ENCODE measurements at regions not wholly inside any gene's neighbourhood (a gene's known extent, or its start where the extent isn't known, plus 50 kb on each side); places are given as distances from the start of the nearest gene placed in this dataset.
A peak's percentile ranks its signal among the peaks of the same experiment; 100 is the strongest.

DNA sequence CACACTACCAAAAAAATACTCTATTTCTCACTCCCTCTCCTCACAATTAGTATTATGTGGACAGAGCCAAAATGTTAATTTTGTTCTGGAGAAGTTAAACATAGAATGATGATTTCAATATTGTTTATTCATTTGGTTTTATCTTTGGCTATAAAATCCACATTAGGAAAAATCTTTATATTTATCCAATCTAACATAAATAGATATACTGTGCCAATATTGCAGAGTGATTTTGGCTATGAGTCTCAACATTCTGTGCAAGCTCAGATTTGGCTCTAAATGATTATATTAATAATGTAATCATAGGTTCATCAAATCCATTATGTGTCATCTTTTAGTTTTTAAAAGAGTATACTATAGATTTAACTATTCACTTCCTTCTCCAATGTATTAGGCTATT lies 667.5 kb upstream of the CHORDC1 start:
- H3K27ac ChIP-seq (ENCODE audit: low read depth, low read length, poor library complexity, severe bottlenecking), result no peak overlapping the region
- TF ChIP-seq EZH2 (IDR thresholded peaks at IDR 0.05; ENCODE audit: borderline replicate concordance, low read depth, low read length, poor library complexity, severe bottlenecking), result no peak
- TF ChIP-seq, protein P1, sequence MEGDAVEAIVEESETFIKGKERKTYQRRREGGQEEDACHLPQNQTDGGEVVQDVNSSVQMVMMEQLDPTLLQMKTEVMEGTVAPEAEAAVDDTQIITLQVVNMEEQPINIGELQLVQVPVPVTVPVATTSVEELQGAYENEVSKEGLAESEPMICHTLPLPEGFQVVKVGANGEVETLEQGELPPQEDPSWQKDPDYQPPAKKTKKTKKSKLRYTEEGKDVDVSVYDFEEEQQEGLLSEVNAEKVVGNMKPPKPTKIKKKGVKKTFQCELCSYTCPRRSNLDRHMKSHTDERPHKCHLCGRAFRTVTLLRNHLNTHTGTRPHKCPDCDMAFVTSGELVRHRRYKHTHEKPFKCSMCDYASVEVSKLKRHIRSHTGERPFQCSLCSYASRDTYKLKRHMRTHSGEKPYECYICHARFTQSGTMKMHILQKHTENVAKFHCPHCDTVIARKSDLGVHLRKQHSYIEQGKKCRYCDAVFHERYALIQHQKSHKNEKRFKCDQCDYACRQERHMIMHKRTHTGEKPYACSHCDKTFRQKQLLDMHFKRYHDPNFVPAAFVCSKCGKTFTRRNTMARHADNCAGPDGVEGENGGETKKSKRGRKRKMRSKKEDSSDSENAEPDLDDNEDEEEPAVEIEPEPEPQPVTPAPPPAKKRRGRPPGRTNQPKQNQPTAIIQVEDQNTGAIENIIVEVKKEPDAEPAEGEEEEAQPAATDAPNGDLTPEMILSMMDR (conservative IDR thresholded peaks at IDR 0.05; ENCODE audit: low read depth, low read length), result no peak
- H3K27me3 ChIP-seq (replicated peaks; ENCODE audit: insufficient read depth, low read depth, low read length, poor library complexity), result no peaks in the 10 kb centered on the region
- intact Hi-C loops (cut with micrococcal nuclease; ENCODE audit: unreplicated experiment), result no loop called here
- H3K4me3 ChIP-seq (ENCODE audit: low read depth, low read length, poor library complexity, severe bottlenecking), result no peak overlapping the region
- no peaks in the 10 kb centered on the region for H3K9me3 ChIP-seq (ENCODE audit: low read depth, low read length, poor library complexity, severe bottlenecking)
- H3K4me1 ChIP-seq (ENCODE audit: insufficient read depth, low read length, poor library complexity, severe bottlenecking), result no peaks in the 10 kb centered on the region
- no peaks in the 10 kb centered on the region for H3K36me3 ChIP-seq (ENCODE audit: insufficient read depth, low read length, poor library complexity, severe bottlenecking)
- CTCF ChIA-PET, result interaction anchor here (0.7 kb wide), 1 partner anchor 530 kb away, joined by 6 read pairs; no protein-coding TSS in a partner anchor
- DNase-seq (ENCODE audit: low spot score), result no peak
- POLR2A ChIA-PET (ENCODE audit: low non-redundant PET), result no interaction called here
- BruUV-seq (replicated peaks), result no TSS peak

DNA sequence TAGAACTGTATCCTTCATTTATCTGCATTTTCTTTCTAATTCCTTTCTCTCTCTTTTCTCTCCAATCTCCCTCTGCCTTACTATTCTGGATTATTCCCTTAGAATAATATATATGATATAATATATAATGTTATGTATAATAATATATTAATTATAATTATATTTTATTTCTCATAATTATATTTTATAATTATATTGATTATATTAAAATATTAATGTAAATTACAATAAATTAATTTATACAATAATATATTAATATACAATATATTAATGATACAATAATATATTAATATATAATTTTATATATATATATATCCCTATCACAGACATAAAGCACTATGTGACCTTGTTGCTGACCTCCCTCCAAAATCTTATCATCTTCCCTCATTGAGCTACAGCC lies 661.3 kb upstream of the CHORDC1 start:
- intact Hi-C loops (cut with micrococcal nuclease; ENCODE audit: unreplicated experiment), result no loop called here
- BruUV-seq (replicated peaks), result no TSS peak
- POLR2A ChIA-PET (ENCODE audit: low non-redundant PET), result no interaction called here

DNA sequence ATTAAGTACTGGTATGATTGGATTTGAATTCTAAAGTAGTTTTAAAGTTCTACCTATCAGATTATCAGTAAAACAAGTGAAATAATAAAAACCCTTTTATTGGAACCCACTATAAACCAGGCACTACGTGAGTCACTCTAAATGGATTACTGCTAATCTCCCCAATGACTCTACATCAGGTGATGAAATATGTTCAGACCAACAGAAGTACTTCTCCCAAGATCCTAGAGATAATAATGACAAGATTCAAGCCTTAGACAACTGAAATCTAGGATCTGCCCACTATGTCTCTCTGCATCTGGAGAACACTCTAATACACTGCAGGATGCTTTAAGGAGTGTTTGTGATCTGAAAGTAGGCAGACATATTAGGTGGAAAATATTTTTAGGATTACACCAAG lies 652.1 kb upstream of the CHORDC1 start:
- DNase-seq (ENCODE audit: low spot score), result peak; percentile 33
- no peak for TF ChIP-seq EZH2 (IDR thresholded peaks at IDR 0.05; ENCODE audit: borderline replicate concordance, low read depth, low read length, poor library complexity, severe bottlenecking)
- TF ChIP-seq, protein P1 (conservative IDR thresholded peaks at IDR 0.05; ENCODE audit: low read depth, low read length), result no peak
- Histone ChIP-seq H3K9me3 (ENCODE audit: low read depth, low read length, poor library complexity, severe bottlenecking) (no peaks in the 10 kb centered on the region), H3K4me3 (ENCODE audit: low read depth, low read length, poor library complexity, severe bottlenecking) (no peak overlapping the region), H3K4me1 (ENCODE audit: insufficient read depth, low read length, poor library complexity, severe bottlenecking) (peaks cover 10% of the 10 kb centered on the region), H3K36me3 (ENCODE audit: insufficient read depth, low read length, poor library complexity, severe bottlenecking) (no peaks in the 10 kb centered on the region), H3K27me3 (replicated peaks; ENCODE audit: insufficient read depth, low read depth, low read length, poor library complexity) (no peaks in the 10 kb centered on the region), H3K27ac (ENCODE audit: low read depth, low read length, poor library complexity, severe bottlenecking) (no peak overlapping the region)
- BruUV-seq (replicated peaks), result no TSS peak
- ChIA-PET POLR2A (ENCODE audit: low non-redundant PET) (no interaction called here), CTCF (no interaction called here)
- intact Hi-C loops (cut with micrococcal nuclease; ENCODE audit: unreplicated experiment), result no loop called here

More for the DNA sequence above, 661.3 kb upstream of the CHORDC1 start:
- no peak for TF ChIP-seq EZH2 (IDR thresholded peaks at IDR 0.05; ENCODE audit: borderline replicate concordance, low read depth, low read length, poor library complexity, severe bottlenecking)
- TF ChIP-seq, protein P1 (conservative IDR thresholded peaks at IDR 0.05; ENCODE audit: low read depth, low read length), result no peak
- Histone ChIP-seq H3K4me1 (ENCODE audit: insufficient read depth, low read length, poor library complexity, severe bottlenecking) (no peaks in the 10 kb centered on the region), H3K27me3 (replicated peaks; ENCODE audit: insufficient read depth, low read depth, low read length, poor library complexity) (no peaks in the 10 kb centered on the region), H3K4me3 (ENCODE audit: low read depth, low read length, poor library complexity, severe bottlenecking) (no peak overlapping the region), H3K27ac (ENCODE audit: low read depth, low read length, poor library complexity, severe bottlenecking) (no peak overlapping the region), H3K9me3 (ENCODE audit: low read depth, low read length, poor library complexity, severe bottlenecking) (no peaks in the 10 kb centered on the region), H3K36me3 (ENCODE audit: insufficient read depth, low read length, poor library complexity, severe bottlenecking) (no peaks in the 10 kb centered on the region)
- CTCF ChIA-PET, result no interaction called here
- no peak for DNase-seq (ENCODE audit: low spot score)
